HT1080 (cell line): ENCODE measurements at regions not wholly inside any gene's neighbourhood (a gene's known extent, or its start where the extent isn't known, plus 50 kb on each side); places are given as distances from the start of the nearest gene placed in this dataset.
A peak's percentile ranks its signal among the peaks of the same experiment; 100 is the strongest.
"Not testable (repeated sequence)": the region's sequence is repeated elsewhere in the genome, so short reads cannot be mapped to it uniquely, and the experiment has no call there.

Source experiments
- DNase-seq: peaks from one replicate; pipeline ENCODE4 v3.0.0-alpha.2; 2015; ENCODE audit warnings: low read depth

DNA sequence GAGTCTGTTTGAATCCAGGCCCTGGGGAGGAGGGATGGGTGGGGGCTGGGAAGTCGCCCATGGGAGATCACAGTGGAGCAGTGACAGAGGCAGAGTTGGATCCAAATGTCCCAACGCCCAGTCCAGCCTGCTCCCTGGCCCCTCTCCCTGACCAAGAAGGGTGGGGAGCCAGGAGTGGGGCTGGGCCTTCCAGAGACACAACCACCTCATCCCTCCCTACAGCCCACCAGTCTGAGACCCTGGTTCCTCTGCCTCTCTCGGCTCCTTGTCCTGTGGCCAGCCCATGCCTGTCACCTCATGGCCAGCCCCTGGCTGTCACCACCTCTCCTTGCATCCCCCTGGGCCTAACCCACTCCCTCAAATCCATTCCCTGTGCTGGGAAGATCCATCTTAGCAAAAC is 71.2 kb upstream of the PRR5 start:
- no peak for DNase-seq

DNA sequence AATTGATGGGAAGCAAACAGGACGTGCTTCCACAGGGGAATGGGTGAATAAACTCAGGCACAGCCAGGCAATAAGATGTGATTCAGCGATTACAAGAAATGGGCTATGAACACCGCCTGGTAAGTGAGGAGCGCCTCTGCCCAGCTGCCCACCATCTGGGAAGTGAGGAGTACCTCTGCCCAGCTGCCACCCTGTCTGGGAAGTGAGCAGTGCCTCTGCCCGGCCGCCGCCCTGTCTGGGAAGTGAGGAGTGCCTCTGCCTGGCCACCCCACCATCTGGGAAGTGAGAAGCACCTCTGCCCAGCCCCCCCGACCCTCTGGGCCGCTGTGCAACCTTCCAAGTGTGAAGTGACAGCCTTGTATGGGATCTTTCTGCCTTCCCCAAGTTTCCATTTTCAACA is 73.2 kb upstream of the PRR5 start:
- DNase-seq: no peak

DNA sequence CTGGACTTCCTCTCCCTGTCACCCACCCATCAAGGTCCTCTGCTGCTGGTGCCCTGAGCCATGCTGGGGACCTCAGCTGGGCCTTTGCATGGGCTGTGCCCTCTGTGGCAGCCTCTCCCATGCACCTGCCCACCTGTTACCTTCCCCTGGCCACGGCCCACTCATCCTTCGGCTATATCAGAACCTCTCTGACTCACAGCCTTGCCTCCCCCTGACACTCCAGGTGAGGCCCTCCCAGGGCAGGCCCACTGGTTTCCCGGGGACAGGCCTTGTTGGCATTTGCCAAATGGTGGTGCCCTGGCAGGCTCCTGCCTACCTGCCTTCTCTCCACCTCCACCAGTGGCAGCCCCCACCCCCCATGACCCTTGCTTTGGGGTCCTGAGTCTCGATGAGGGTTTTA is 73.7 kb upstream of the PRR5 start:
- DNase-seq: no peak

DNA sequence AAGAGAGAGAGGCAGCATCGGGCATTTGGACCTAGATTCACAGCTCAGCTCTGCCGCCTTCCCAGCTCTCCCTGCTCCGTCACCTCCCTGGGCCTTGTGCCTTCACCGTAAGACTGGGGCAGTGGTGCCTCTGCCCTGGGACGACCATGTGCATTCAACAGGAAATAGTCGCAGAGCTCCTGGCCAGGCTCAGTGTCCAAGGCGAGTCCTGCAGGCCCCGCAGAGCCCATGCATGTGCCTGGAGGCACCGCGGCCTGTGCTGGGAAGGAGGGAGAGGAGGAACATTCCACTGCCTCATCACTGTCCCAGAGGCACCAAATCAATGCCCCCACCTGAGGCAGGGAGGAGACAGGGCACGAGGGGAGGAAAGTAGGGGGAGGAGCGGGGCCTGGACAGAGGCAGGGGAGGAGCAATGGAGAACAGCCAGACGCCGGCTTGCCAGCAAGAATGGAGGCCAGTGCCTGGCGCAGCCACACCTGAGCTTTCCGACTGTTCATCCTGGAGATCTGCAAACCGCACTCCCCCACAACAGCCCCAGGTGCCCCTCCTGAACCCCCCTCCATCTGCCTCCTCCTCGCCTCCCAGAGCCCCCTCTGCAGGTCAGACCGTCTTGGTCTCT is 74.4 kb upstream of the PRR5 start:
- DNase-seq: no peak

DNA sequence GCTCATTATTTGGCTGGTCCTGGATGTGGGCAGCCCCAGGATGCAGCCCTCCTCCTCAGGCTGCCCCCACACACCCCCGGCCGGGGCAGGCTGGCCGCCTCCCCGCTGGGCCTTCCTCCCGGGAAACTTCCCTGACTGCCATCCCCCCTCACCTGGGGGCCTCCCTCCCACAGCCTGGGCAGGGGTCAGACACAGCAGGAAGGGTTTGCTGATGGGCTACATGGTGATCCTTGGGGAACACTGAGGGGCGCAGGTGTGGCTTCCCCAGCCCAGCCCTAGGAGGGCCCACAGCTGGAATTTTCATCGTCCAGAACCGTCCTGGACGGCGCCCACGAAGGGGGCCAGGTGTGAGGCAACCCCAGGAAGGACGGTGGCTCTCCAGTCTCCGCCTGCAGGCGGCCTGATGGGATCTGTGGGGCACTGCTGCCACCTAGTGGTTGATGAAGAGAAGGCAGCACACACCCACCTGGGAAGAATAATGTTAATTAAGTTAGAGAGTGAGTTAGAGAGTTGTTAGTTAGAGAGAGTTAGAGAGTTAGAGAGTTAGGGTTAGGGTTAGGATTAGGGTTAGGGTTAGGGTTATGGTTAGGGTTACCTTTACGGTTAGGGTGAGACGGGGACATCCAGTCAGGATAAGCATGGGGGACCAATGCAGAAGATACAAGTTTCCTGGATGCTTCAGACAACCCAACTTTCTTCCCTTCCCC is 75.9 kb upstream of the PRR5 start:
- DNase-seq: peak; percentile 37

DNA sequence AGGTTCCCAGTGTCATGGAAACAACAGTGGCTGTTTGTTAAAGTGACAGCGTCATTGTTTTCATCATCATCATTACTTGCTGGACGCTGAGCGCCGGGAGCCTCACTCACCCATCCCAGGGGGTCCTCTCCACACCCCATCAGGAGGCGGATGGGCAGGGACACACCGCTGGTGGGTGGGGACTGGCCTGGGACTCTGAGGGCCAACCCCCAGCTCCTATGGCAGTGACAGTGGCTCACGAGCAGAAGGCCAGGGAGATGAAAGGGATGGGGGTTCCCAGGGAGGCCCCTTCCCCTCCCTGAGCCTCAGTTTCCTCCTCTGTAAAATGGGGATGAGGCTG is 76.6 kb upstream of the PRR5 start:
- no peak for DNase-seq

DNA sequence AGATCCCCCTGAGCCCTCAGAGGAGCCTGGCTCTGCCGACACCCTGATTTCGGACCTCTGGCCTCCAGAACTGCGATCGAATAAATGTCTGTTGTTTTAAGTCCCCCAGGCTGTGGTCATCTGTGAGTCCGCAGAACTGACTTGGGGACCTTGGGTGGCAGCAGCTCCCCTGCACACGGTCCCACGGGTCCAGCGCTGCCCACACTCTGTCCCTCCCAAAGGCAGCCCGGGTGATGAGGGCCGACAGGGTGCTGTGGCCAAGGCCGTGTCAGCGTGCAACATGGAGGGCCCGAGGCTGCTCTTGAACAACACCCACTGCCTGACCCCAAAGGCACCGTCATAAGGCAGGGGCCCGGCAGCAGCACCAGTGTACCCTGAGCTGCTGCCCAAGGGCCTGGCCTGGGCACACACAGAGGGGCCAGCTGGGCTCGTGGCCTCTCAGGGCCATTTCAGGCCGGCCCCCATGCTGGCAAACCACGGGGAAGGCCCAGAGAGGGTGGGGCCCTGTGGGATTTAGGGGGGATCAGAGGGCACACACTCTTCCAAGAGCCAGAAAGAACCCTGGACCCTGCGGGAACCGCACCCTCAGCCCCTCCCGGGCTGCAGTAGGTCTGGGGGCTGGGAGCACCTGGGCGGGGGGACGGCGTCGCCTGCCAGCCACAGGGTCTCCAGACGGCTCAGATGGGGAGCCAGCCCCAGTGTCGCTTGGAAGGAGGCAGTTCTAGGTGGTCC is 77.1 kb upstream of the PRR5 start:
- no peak for DNase-seq

DNA sequence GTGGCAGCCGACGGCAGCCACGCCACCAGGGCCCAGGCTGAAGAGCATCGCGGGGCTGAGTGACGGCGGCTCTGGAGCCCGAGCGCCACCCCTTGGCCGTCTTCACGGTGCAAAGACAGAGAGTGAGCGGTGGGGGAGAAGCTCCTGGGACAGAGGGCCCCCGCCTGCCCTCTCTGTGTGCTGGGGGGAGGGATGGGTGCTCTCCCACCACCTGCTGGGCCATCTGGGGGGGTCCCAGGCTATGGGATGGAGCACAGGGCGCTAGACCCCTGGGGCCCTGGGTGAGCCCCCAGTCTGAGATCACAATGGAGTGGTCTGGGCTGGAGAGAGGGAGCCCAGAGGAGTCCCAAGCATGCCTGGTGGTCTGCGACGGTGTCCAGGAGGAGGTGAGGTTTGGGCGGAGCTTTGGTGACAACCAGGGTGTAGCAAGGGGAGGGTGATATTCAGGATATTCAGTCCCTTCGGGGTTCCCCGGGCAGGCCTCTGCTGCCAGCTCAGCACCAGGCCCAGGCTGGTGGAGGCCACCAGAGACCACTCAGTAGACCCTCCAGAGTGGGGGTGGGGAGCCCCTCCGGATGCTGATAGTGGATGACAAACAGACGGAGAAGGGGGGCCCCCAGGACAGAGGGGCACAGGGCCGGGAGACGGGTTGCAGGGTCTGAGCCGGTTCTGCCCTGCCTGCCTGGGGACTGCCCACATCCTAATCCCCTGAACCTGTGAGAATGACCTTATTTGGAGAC is 78.1 kb upstream of the PRR5 start:
- DNase-seq: no peak

DNA sequence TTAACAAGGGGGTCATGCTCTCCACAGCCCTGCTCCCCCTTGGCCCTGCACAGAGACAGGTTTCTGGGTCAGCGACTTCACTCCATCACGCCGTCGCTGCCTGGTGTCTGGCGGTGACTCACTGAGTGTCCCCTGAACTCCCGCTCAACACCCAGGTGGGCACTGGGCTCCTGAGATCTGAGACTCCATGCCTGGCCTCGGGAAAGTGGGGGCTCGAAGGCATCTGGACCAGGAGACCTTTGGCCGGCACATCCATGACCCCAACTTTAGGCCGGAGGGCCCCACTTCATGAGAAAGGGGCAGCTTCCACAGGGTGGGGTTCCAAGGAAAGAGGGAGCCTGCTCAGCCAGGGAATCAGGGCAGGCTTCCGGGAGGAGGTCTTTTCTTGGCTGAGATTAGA is 79.3 kb upstream of the PRR5 start:
- no peak for DNase-seq

DNA sequence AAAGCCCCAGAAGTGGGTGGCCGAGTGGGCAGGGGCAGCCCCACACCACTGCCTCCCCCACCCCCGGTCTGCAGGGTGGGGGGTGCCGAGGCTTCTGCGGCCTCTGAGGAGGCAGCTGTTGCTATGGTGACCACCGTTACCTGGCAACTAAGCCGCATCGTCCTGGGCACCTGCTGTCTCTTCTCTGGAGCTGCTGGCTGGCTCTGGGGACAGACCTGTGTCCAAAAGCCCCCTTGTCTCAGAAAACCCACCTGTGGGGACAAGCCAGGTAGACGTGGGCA is 79.9 kb upstream of the PRR5 start:
- no peak for DNase-seq

DNA sequence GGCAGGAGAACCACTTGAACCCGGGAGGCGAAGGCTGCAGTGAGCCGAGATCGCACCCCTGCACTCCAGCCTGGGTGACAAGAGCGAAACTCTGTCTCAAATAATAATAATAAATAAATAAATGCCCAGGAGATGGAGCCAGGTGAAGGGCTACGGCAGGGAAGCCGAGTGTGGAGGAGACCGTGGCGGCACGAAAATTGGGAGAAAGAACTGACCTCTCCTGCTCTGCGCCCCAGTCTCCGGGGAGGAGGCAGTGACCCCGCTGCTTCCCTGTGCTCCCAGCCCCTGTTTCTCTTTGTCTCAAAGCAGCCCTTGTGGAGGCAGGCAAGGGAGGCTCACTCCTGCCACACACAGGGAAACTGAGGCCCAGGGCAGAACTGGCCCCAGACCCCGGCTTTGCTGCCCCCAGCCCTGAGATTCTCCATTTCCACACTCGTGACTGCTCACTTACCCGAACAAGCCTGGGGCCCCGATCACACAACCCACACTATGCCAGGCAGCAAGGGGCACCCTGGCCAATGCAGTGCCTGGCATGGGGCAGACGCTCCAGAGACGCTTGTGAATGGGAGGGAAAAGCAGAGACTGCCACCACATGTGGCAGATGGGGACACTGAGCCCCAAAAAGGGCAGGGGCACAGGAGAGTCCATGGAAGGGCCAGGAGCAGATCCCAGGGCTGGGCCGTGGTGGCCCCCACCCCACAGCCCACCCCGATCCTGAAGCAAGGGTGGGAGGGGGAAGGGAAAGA is 80.4 kb upstream of the PRR5 start:
- no peak for DNase-seq

DNA sequence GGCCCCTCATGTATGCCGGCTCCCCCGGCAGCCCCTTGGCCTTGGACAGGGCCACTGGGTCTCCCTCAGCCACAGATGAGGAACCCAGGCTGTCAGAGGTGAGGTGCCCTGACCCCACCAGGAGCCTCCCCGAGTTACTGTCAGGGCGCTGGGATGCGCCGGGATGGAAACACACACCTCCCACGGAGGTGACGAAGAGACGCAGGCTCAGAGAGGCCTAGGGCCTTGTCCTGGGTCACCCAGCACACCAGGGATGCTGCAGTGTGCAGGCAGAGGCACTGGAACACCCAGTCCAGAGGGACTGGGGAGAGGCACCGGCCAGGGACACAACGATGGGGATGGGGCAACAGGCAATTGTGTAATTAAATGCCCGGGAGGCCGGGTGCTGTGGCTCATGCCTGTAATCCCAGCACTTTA is 81.2 kb upstream of the PRR5 start:
- DNase-seq: no peak

DNA sequence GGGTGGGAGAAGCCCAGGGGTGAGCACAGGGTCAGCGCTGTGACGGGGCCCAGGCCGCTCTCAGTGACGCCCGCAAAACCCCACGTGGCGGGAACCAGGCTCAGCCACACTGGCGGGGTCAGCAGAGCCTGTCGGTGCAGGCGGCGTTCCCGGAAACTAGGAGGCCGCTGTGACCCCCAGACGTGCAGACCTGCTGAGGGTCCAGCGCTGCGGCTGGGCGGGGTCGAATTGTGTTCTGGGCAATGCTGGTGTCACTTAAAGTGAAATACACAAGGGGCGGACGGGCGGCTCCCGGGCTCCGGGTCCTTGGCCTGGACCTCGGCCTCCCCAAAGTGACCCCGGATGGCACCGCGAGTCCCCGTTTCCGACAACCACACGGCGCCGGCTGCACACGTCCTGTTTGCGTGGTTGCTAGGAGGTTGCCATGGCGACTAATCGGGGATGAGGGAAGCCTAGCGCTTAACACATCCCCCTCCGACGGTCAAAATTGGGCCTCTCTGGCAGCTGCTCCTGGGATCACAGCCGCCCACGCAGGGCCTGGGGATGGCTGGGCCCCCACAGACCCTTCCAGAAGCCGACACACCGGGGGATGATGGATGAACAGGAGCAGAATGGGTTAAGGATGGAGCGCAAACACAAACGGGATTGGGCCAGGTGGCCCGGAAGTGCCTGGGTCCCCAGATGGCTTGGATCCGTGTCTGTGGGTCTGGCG is 81.7 kb upstream of the PRR5 start:
- DNase-seq: no peak

DNA sequence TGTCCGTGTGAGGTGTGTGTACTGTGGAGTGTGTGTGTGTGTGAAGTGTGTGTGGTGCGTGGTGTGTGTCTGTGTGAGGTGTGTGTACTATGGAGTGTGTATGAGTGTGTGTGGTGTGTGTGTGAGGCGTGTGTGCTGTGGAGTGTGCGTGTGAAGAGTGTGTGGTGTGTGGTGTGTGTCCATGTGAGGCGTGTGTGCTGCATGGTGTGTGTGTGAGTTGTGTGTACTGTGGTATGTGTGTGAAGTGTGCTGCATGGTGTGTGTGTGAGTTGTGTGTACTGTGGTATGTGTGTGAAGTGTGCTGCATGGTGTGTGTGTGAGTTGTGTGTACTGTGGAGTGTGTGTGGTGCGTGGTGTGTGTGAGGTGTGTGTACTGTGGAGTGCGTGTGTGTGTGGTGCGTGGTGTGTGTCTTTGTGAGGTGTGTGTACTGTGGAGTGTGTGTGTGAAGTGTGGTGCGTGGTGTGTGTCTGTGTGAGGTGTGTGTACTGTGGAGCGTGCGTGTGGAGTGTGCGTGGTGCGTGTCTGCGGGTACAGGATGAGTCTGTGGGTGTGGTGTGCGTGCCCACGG is 82.4 kb upstream of the PRR5 start:
- not testable (repeated sequence) for DNase-seq

DNA sequence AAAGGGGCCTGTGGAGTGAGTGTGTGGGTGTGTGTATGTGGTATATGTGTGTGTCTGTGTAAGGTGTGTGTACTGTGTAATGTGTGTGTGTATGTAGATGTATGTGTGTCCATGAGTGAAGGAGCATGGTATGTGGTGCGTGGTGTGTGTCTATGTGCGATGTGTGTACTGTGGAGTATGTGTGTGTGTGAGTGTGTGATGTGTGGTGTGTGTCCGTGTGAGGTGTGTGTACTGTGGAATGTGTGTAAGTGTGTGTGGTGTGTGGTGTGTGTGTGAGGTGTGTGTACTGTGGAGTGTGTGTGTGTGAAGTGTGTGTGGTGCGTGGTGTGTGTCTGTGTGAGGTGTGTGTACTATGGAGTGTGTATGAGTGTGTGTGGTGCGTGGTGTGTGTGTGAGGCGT is 83.1 kb upstream of the PRR5 start:
- DNase-seq: not testable (repeated sequence)

DNA sequence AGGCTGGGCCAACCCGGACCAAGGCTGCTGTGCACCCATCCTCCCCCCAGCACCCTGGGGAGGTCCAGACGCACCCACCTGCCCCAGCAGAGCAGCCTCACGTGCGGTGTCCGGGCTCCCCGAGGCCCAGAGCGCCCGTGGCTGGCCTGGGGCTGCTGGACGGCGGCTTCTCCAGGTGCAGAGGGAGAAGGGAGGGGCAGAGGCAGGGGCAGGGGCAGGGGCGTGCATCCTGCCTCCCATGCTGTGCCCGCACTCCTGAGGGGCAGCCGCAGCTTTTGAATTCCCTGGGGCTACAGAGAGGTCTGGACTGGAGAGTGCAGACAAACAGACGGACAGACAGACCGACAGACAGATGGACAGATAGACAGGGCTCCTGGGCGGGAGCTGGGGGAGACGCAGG is 83.6 kb upstream of the PRR5 start:
- DNase-seq: no peak

DNA sequence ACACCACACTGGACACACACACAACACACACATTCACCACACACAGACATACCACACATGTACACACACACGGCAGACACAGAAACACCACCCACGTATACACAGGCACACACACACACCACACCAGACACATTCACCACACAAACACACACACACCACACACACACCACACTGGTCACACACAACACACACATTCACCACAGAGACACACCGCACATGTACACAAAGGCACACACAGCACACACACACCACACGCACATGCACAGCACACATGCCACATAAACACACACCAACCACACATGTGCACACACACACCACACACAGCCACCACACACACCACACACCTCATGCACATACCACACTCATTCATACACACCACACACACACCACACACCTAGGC is 84.2 kb upstream of the PRR5 start:
- DNase-seq: no peak

DNA sequence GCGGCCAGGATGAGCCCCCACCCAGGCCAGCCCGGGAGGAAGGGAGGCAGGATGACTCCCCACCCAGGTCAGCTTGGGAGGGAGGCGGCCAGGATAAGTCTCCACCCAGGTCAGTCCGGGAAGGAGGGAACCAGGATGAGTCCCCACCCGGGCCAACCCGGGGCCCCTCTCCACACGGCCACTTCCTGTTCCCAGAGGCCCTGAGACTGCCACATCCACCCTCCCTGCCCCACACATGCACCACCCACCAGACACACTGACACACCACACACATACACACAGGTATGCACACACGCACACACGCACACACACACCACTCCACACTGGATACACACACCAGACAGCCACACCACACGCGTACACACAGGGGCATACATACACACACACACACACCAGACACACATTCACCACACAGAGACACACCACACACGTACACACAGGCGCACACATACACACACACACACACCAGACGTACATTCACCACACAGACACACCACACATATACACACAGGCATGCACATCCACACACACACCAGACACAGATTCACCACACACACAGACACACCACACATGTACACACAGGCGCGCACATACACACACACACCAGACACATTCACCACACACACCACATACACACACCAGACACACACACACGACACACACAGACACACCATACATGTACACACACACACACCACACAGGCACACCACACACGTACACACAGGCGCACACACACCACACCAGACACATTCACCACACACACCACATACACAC is 84.9 kb upstream of the PRR5 start:
- DNase-seq: no peak

DNA sequence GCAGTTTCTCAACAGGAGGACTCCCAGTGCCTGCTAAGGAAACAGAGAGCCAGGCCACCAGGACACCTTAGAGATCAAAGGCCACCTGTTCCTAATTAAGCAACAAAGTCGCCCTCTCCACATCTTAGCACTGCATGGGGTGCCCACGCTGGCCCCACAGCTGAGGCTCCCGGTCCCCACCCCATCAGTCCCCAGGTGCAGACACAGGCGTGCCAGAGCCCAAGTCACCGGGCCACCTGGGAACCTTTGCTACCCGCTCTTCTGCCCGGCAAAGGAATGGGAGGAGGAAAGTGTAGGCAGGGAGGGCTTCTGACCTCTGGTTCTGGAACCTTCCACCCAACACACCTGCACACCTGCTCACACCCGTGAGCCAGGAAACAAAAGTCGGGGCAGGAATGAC is 85.5 kb upstream of the PRR5 start:
- DNase-seq: no peak

DNA sequence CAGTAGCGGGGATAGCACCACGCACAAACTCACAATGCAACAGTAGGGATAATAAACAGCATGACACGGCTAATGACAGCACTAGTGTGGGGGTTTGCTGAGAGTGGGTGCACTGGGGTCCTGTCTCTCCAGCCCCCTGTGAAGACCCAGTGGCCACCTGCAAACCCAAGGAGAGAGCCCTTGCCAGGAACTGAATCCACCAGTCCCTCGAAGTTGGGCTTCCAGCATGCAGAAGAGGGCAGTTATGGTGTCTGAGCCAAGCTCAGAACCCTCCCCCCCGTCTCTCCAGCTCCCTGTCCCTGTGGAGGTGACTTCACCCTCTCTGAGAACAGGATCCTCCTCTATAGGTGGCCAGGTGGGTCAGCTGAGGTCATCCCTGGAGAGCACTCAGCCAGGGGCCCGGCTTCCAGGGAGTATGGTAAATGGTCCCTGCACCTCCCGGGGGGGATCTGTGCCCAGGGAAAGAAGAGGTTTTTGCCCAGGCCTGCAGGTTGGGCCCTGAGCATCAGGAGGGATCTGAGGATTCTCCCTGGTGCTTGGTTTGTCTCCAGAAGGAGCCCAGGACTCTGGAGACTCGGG is 86.3 kb upstream of the PRR5 start:
- no peak for DNase-seq
